ENCODE measurements at regions not wholly inside any gene's neighbourhood (a gene's known extent, or its start where the extent isn't known, plus 50 kb on each side); places are given as distances from the start of the nearest gene placed in this dataset.
"Not testable (repeated sequence)": the region's sequence is repeated elsewhere in the genome, so short reads cannot be mapped to it uniquely, and the experiment has no call there.

DNA sequence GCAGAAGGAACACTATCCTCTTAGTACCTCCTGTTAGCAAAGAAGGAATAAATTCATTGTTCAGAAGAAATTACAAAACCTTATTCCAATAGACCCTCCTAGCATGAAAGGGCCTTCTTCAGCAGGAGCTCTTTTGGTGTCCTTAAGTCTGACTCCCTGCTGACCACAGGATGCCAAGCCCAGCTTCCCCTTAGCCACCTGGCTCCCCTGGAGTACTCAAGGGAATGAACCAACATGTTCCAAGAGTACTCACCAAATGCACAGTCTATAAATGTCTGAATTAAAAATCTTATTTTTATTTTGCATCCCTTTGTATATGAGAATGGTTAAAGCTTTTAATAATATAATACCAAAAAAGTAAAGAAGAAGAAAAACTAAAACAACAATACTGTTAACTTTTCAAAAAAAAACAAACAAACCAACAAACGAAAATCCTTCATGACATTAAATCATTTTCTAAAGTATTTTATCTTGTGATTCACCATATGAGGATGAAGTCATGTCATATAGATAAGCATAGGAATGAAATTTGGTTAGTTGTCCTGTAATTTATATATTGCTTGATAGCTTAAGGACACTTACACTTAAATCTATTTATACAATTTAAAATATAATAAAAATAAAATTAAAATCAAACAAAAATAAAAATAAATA lies 1355.1 kb downstream of the HACE1 start:
- Histone ChIP-seq H4K20me1 (replicated peaks; ENCODE audit: control insufficient read depth, extremely low read depth, insufficient read depth, low read length) (no peaks in the 10 kb centered on the region), H3K27ac (ENCODE audit: insufficient read depth, low read depth, low read length) (no peak overlapping the region), H3K9me3 (replicated peaks; ENCODE audit: control insufficient read depth, insufficient read depth, low read length) (no peaks in the 10 kb centered on the region), H3K79me2 (ENCODE audit: control insufficient read depth, insufficient read depth, low read length) (no peaks in the 10 kb centered on the region), H3K4me2 (ENCODE audit: insufficient read depth, low read length) (no peak overlapping the region), H3K4me1 (ENCODE audit: control insufficient read depth, extremely low read depth, insufficient read depth, low read length) (no peaks in the 10 kb centered on the region), H3K36me3 (ENCODE audit: control insufficient read depth in 2 of 2, extremely low read depth in 1 of 2, insufficient read depth in 2 of 2, low read length in 2 of 2) (no peaks in the 10 kb centered on the region), H3K9me1 (replicated peaks; ENCODE audit: control insufficient read depth, extremely low read depth, insufficient read depth, low read length) (no peaks in the 10 kb centered on the region), H2AFZ (ENCODE audit: low read depth, low read length) (no peak overlapping the region), H3K9ac (replicated peaks; ENCODE audit: extremely low read depth, insufficient read depth, low read length) (no peak overlapping the region), H3K4me3 (replicated peaks in 1 of 3; ENCODE audit: insufficient read depth in 1 of 3, low read depth in 1 of 3, low read length in 3 of 3) (no peak overlapping the region), H3K27me3 (ENCODE audit: control insufficient read depth in 2 of 2, insufficient read depth in 2 of 2, low read length in 2 of 2) (no peaks in the 10 kb centered on the region)
- FAIRE-seq (no peak), DNase-seq (ENCODE audit: low read depth, low spot score) (no peak)
- dilution Hi-C loops (cut with MboI; ENCODE audit: extremely low pct_ligation_motif_present, low sequenced_read_pairs) = no loop called here
- intact Hi-C loops (cut with micrococcal nuclease) = no loop called here
- ChIA-PET CTCF (no interaction called here), POLR2A (no interaction called here)
- BruUV-seq (replicated peaks) = no TSS peak
- no peak for TF ChIP-seq FOS (IDR thresholded peaks at IDR 0.05; ENCODE audit: borderline replicate concordance, insufficient read depth, low read length)
- TF ChIP-seq, protein P1, sequence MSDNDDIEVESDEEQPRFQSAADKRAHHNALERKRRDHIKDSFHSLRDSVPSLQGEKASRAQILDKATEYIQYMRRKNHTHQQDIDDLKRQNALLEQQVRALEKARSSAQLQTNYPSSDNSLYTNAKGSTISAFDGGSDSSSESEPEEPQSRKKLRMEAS (IDR thresholded peaks at IDR 0.05; ENCODE audit: insufficient read depth, insufficient read length) = no peak
- TF ChIP-seq JUN (IDR thresholded peaks at IDR 0.05; ENCODE audit: borderline replicate concordance, insufficient read depth, insufficient read length, low read depth) = no peak
- TF ChIP-seq MYC (IDR thresholded peaks at IDR 0.05; ENCODE audit: low read depth, low read length) = no peak
- TF ChIP-seq, protein P2, sequence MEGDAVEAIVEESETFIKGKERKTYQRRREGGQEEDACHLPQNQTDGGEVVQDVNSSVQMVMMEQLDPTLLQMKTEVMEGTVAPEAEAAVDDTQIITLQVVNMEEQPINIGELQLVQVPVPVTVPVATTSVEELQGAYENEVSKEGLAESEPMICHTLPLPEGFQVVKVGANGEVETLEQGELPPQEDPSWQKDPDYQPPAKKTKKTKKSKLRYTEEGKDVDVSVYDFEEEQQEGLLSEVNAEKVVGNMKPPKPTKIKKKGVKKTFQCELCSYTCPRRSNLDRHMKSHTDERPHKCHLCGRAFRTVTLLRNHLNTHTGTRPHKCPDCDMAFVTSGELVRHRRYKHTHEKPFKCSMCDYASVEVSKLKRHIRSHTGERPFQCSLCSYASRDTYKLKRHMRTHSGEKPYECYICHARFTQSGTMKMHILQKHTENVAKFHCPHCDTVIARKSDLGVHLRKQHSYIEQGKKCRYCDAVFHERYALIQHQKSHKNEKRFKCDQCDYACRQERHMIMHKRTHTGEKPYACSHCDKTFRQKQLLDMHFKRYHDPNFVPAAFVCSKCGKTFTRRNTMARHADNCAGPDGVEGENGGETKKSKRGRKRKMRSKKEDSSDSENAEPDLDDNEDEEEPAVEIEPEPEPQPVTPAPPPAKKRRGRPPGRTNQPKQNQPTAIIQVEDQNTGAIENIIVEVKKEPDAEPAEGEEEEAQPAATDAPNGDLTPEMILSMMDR (IDR thresholded peaks at IDR 0.05; ENCODE audit: extremely low read depth in 1 of 2, insufficient read depth in 1 of 2, low read depth in 1 of 2, low read length in 2 of 2) = no peak
- TF ChIP-seq EZH2 (IDR thresholded peaks at IDR 0.05; ENCODE audit: borderline replicate concordance, low read depth, low read length, severe bottlenecking) = no peak
- no peak for TF ChIP-seq POLR2A (IDR thresholded peaks at IDR 0.05; ENCODE audit: low read depth, low read length)
- no peak for TF ChIP-seq GATA2 (IDR thresholded peaks at IDR 0.05; ENCODE audit: insufficient read depth, insufficient read length, low read depth, low read length)
- no peak for TF ChIP-seq POLR2AphosphoS5 (IDR thresholded peaks at IDR 0.05; ENCODE audit: insufficient read depth, low read depth, low read length)

DNA sequence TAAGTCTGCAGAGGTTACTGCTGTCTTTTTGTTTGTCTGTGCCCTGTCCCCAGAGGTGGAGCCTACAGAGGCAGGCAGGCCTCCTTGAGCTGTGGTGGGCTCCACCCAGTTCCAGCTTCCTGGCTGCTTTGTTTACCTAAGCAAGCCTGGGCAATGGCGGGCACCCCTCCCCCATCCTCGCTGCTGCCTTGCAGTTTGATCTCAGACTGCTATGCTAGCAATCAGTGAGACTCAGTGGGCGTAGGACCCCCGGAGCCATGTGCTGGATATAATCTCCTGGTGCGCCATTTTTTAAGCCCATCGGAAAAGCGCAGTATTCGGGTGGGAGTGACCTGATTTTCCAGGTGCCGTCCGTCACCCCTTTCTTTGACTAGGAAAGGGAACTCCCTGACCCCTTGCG lies 1363.1 kb downstream of the HACE1 start:
- POLR2A ChIA-PET; dilution Hi-C loops (cut with MboI; ENCODE audit: extremely low pct_ligation_motif_present, low sequenced_read_pairs); H4K20me1 ChIP-seq (replicated peaks; ENCODE audit: control insufficient read depth, extremely low read depth, insufficient read depth, low read length); H3K9me3 ChIP-seq (replicated peaks; ENCODE audit: control insufficient read depth, insufficient read depth, low read length); H3K9me1 ChIP-seq (replicated peaks; ENCODE audit: control insufficient read depth, extremely low read depth, insufficient read depth, low read length); H3K79me2 ChIP-seq (ENCODE audit: control insufficient read depth, insufficient read depth, low read length); BruUV-seq (replicated peaks); H3K4me2 ChIP-seq (ENCODE audit: insufficient read depth, low read length); H3K36me3 ChIP-seq (ENCODE audit: control insufficient read depth in 2 of 2, extremely low read depth in 1 of 2, insufficient read depth in 2 of 2, low read length in 2 of 2); FAIRE-seq; CTCF ChIA-PET; H3K4me1 ChIP-seq (ENCODE audit: control insufficient read depth, extremely low read depth, insufficient read depth, low read length); DNase-seq (ENCODE audit: low read depth, low spot score); H3K4me3 ChIP-seq (replicated peaks in 1 of 3; ENCODE audit: insufficient read depth in 1 of 3, low read depth in 1 of 3, low read length in 3 of 3); intact Hi-C loops (cut with micrococcal nuclease); H3K27ac ChIP-seq (ENCODE audit: insufficient read depth, low read depth, low read length); H3K27me3 ChIP-seq (ENCODE audit: control insufficient read depth in 2 of 2, insufficient read depth in 2 of 2, low read length in 2 of 2); H2AFZ ChIP-seq (ENCODE audit: low read depth, low read length); H3K9ac ChIP-seq (replicated peaks; ENCODE audit: extremely low read depth, insufficient read depth, low read length): not testable (repeated sequence)

Data from endothelial cell of umbilical vein (primary cell).